H7 (cell line): ENCODE measurements at regions not wholly inside any gene's neighbourhood (a gene's known extent, or its start where the extent isn't known, plus 50 kb on each side); places are given as distances from the start of the nearest gene placed in this dataset.
"Not testable (repeated sequence)": the region's sequence is repeated elsewhere in the genome, so short reads cannot be mapped to it uniquely, and the experiment has no call there.

Experiments
- DNase-seq: peaks from one replicate; pipeline ENCODE4 v3.0.0; 2012
- H3K27me3 ChIP-seq: 2 replicates; pipeline ENCODE4 v1.6.0; 2011; ENCODE audit warnings: mild to moderate bottlenecking, low read length; ENCODE audit not compliant: control insufficient read depth, insufficient read depth
- H3K36me3 ChIP-seq: replicated peaks from 2 replicates; pipeline ENCODE4 v1.5.1; 2011; ENCODE audit warnings: low read length; ENCODE audit not compliant: control insufficient read depth, insufficient read depth
- H3K4me3 ChIP-seq: 2 replicates; pipeline ENCODE4 v1.5.1; 2011; ENCODE audit warnings: low read depth, mild to moderate bottlenecking, control low read depth, low read length, moderate library complexity; ENCODE audit not compliant: insufficient read depth

DNA sequence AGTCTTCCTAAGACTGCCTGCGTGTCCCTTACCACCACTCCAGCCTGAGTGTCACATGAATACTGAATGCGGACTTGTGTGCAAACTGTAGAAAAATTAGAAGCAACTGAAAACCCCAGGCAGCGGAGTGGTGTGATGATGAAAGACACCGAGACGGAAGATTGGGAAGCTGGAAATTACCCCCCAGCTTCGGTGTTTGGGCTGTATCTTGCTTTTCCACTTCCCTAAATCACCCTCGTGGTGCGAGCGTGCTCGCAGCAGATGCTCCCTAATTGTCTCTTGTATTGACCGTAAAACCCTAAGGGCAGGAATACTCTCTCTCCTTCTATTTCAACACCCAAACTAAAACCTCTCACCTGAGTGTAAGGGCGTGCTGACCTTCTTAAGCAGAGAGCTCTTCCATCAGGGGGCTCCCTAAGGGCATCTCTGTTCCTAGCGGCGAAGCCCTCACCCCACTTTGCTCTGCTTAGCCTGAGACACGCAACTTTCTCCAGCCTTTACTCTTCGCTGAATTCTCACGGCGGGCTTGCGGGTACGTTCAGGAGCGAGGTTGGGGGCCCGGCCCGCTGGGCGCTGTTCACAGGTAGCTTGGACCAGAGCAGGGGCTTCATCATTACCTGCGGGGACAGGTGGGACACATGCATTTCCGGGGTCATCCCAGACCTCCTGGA lies 62.4 kb downstream of the CRYBB2 start:
- peaks cover 40% of the 10 kb centered on the region for H3K27me3 ChIP-seq
- peak overlapping the region; percentile 71 for H3K4me3 ChIP-seq
- no peaks in the 10 kb centered on the region for H3K36me3 ChIP-seq
- peak; percentile 63 for DNase-seq

DNA sequence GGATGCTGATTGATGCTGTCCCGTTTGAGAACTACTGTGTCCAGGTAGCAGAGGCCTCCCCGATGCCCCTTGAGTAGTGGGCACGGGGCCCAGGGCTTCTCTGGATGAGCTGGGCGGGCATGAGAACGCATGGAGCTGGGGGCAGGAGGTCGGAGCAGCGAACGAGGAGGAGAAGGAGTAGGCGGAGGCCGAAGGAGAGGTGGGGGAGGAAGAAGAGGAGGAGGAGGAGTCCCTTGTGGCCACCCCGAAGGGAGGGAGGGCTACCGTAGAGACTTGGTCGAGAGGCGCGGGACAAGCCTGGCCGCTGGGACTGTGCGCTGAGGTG lies 62.9 kb downstream of the CRYBB2 start:
- H3K36me3 ChIP-seq: no peaks in the 10 kb centered on the region
- H3K27me3 ChIP-seq: peaks cover 40% of the 10 kb centered on the region
- peak overlapping the region; percentile 71 for H3K4me3 ChIP-seq
- peak; percentile 85 for DNase-seq

DNA sequence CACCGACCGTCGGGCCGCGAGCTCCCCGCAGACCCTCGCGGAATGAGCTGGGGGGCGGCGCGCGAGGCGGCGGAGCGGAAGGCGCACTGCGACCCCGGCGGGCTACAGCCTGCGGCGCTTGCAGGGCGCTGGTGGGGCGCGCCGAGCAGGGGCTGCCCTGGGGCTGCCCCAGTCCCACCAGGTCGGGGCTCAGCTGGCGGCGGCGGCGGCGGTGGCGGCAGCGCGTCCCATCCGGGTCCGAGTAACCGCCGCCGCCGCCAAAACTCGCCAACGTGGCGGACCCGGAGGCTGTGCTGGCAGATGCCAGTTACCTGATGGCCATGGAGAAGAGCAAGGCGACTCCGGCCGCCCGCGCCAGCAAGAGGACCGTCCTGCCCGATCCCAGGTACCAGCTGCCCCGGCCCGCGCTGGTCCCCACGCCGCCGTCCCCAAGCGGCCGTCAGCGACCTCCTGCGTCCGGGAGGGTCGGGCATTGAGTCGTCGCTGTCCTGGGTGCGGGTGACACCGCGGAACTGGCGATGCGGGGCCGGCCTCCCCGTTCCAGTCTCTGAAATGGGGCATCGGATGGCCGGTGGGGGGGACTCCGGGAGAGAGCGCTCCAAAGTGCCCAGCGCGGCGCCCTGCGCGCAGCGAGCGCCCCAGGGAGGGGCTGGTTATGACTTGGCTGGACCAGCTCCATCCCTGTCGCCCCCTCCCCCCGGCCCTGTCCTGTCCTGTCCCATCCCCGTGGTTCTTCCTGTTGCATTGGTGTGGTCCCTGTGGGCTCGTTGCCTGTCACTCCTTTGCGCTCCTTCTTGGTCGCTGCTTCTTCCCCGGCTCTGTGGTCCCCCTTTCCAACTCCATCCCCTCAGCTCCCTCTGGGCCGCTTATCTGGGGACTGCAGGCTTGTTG lies 63.5 kb downstream of the CRYBB2 start:
- Histone ChIP-seq H3K27me3 (peaks cover 40% of the 10 kb centered on the region), H3K36me3 (no peaks in the 10 kb centered on the region), H3K4me3 (peak overlapping the region; percentile 71)
- DNase-seq: peak; percentile 84

DNA sequence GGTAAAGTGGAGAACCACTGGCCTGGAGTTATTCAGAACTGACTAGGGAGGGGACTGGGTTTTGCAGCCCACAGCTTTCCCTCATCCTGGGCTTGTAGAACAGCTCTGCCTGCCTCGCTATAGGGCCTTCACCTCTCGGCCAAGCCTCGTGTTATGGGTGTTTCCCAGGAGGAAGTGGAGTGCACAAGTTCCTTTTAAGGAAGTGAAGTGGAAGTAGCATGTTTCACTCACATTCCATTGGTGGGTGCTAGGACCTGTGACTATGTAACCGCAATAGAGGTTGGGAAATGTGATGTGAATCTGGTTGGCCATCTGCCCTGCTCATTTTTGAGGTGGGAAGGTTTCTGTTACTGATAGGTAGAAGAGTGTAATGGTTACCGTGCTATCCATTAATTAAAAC lies 69.0 kb downstream of the CRYBB2 start:
- not testable (repeated sequence) for DNase-seq, H3K36me3 ChIP-seq, H3K4me3 ChIP-seq
- H3K27me3 ChIP-seq: peaks cover 11% of the 10 kb centered on the region

DNA sequence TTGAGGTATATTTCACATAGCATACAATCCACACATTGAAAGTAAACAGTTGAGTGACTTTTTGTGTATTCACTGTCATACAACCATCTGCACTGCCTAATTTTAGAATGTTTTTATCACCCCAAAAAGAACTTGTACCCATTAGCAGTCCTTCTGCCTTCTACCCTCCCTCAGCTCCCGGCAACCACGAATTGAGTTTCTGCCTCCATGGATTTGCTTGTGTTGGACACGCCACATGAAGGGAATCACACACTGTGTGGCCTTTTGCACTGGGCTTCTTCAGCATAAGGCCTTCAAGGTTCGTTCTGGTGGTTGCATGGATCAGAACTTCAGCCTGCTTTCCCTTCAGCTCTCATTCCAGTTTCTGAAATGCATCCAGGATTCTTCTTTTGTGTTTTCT lies 82.5 kb downstream of the CRYBB2 start:
- DNase-seq, H3K27me3 ChIP-seq, H3K36me3 ChIP-seq, H3K4me3 ChIP-seq: not testable (repeated sequence)

DNA sequence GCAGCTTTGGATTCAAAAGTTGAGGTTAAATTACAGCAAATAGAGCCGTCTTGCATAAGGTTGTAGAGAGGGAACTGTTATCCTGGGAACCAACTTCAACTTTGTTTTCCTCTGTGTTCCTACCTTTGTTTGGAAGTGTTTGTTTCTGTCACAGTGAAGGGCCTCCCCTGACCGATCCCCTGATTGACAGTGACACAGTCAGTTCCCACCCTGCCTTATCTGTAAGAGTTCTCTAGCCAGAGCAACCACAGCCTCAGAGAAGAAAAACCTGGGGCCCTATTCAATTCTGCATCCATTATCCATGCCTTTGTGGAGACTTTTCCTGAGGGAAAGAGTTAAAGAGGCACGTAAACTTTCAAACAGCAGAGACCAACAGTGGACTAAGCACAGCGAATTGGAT lies 90.1 kb downstream of the CRYBB2 start:
- not testable (repeated sequence) for H3K4me3 ChIP-seq, H3K27me3 ChIP-seq, DNase-seq, H3K36me3 ChIP-seq

DNA sequence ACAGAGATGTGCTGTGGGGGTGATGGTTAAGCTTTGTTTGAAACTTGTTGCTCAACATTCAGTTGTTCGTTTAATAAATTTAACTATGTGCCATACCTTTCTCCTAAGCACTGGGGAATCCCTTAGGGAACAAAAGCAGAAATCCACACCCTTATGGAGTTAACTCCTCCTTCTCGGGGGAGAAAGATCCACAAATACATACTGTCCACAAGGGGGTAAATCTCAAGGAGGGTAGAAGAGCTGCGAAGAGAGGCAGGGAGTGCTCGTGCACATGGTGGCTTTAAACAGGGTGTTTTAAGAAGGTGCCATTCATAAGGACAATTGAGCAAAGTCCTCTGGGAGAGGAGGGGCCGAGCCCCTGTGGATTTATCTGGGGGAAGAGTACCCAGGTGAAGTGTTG lies 92.5 kb downstream of the CRYBB2 start:
- H3K4me3 ChIP-seq, H3K36me3 ChIP-seq, DNase-seq, H3K27me3 ChIP-seq: not testable (repeated sequence)

DNA sequence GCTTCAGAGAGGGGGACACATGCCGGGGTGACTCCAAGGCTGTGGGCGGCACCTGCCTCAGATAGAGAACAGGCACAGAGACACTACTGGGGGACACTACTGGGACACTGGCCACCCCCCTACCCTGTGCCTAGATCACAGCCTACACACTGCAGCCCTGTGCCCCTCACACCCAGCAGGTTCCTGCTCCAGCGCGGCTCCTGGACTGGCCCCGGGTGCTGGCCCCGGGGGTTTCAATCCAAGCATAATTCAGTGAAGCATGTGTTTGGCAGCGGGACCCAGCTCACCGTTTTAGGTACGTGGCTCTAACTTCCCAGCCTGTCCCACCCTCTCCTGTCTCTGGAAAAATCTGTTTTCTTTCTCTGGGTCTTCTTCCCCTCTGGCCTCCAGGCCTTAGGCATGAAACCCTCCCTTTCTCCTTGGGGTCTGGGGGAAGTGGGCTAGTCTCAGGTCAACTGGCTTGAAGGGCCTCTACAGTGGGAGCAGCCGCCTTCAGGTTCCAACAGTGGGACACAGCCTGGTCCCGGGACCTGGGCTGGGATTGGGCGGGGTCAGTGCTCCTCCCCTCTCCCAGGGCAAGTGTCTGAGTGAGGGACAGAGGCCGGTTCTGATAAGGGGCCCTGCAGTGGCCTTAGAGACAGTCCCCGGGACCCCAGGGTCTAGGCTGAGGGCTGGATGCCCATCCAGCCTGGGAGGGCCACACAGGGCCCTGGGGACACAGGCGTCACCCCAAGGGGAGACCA lies 98.8 kb downstream of the CRYBB2 start:
- no peaks in the 10 kb centered on the region for H3K27me3 ChIP-seq
- H3K36me3 ChIP-seq: no peaks in the 10 kb centered on the region
- H3K4me3 ChIP-seq: no peak overlapping the region
- DNase-seq: peak; percentile 38

DNA sequence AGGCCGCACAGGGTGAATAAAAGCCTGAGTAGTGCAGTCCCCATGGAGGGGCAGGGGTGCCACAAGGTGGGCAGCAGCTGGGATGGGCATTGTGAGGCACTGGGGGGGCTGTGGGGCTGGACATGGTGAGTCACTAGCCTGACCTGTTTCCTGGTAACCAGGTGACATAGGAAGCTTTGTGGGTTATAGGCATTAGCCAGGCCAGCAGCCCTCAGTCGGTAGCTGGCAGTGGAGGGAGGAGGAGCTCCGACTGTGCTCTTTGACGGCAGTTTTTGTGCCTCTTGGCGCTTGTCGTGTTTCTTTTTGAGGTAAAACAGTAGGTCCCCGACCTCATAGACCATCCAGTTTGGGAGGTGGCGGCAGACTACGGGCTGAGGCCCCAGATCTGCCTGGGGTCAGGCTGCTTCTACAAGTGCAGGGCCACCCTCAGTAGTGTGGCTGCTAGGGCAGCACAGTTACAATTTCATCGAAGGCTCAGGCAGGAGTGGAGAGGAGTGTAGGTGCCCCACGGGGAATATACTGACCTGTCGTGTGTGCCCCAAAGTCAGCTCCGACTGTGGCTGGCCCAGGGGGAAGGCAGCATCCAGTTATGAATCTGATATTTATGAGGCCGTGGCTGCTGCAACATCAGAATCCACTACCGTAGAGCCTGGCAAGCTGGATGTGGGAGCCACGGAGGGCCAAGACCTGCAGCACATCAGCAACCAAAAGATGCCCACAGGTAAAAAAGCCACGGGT lies 107.7 kb downstream of the CRYBB2 start:
- Histone ChIP-seq H3K27me3 (no peaks in the 10 kb centered on the region), H3K36me3 (no peaks in the 10 kb centered on the region), H3K4me3 (no peak overlapping the region)
- DNase-seq: no peak

DNA sequence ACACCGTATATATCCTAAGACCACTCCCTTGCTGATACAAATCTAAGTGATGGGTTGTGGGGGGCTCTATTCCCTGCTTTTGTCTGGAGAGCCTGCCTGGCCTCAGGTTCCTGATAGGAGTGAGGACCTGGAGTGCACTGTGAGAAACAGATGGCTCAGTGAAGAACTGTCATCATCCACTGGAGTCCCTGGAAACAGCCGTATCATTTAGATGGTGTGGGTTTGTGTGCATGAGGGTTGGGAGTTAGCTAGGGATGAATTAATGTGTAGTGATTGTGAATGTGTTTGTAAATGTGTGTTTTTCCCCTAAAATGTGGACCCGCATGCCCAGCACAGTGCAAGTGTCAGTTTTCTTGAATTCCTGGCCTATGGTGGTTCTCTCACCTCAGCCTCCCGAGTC lies 111.6 kb downstream of the CRYBB2 start:
- Histone ChIP-seq H3K4me3 (no peak overlapping the region), H3K36me3 (no peaks in the 10 kb centered on the region), H3K27me3 (no peaks in the 10 kb centered on the region)
- DNase-seq: no peak

DNA sequence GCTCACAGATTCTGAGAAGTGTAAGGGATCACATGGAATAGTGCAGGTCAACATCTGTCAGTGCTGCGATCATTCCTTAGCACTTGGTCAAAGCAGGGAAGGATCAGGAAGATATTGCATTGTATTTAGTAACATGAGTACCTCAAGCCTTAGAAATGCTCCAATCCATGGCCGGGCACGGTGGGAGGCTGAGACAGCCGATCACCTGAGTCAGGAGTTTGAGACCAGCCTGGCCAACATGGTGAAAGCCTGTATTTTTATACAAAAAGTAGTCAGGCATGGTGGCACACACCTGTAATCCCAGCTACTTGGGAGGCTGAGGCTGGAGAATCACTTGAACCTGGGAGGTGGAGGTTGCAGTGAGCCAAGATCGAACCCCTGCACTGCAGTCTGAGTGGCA lies 112.5 kb downstream of the CRYBB2 start:
- not testable (repeated sequence) for H3K27me3 ChIP-seq, H3K4me3 ChIP-seq, H3K36me3 ChIP-seq, DNase-seq

DNA sequence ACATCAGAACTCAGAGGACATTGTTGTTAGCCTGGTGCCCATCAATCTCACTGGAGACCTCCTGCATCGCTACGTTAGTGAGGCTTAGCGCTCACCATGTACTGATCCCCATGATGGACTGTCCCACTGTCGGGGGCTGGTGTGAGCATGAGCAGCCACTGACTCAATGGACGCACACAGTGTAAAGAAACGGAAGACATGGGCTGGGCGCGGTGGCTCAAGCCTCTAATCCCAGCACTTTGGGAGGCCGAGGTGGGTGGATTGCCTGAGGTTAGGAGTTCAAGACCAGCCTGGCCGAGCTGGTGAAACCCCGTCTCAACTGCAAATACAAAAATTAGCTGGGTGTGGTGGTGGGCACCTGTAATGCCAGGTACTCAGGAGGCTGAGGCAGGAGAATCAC lies 112.9 kb downstream of the CRYBB2 start:
- H3K36me3 ChIP-seq: no peaks in the 10 kb centered on the region
- no peak for DNase-seq
- no peak overlapping the region for H3K4me3 ChIP-seq
- no peaks in the 10 kb centered on the region for H3K27me3 ChIP-seq

DNA sequence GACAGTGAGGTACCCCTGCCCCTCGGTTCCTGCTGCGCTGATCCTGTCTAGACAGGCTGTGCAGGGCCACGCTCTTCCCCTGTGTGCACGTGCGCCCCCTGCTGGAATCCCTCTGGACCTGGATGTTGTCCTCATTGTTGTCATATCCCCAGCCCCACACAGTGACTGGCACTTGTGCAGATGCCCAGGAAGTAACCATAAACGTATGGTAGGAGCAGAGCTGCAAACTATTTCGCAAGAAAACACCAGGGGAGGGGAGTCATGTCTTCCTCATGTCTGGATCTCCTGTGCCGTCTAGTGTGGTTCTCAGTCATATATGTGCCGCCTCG lies 114.7 kb downstream of the CRYBB2 start:
- H3K27me3 ChIP-seq: no peaks in the 10 kb centered on the region
- peak; percentile 72 for DNase-seq

DNA sequence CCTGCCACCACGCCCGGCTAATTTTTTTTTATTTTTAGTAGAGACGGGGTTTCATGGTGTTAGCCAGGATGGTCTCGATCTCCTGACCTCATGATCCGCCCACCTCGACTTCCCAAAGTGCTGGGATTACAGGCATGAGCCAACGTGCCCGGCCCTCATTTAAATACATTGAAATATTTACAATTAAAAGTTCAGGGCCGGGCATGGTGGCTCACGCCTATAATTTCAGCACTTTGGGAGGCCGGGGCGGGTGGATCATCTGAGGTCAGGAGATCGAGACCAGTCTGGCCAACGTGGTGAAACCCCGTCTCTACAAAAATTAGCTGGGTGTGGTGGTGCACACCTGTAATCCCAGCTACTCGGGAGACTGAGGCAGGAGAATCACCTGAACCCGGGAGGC lies 115.2 kb downstream of the CRYBB2 start:
- not testable (repeated sequence) for H3K36me3 ChIP-seq, H3K27me3 ChIP-seq, DNase-seq, H3K4me3 ChIP-seq

More for the DNA sequence above, 114.7 kb downstream of the CRYBB2 start:
- Histone ChIP-seq H3K4me3 (no peak overlapping the region), H3K36me3 (no peaks in the 10 kb centered on the region)
